A549 (cell line): ENCODE measurements at regions not wholly inside any gene's neighbourhood (a gene's known extent, or its start where the extent isn't known, plus 50 kb on each side); places are given as distances from the start of the nearest gene placed in this dataset.

Experiments used
- ATAC-seq, 2 experiments: fragments of 200-7000 bp in 1 of 2; fragments of >200 bp in 1 of 2; cut with Nextera tagmentation in 1 of 2; cut with Tn5 transposase in 1 of 2; 3 replicates each; pipeline versions ENCODE4 v1.8.0 to v1.9.1; 2018 to 2020; ENCODE audit warnings: mild to moderate bottlenecking in 1 of 2, moderate library complexity in 1 of 2
- CTCF ChIA-PET: fragments of 300-600 bp; sonication (Branson Sonifier 250); formaldehyde crosslinking; extraction: SDS; loops from one replicate; lab custom pipeline; 2021; ENCODE audit warnings: antibody characterized with exemption, inconsistent platforms; lab: Yijun Ruan, JAX
- POLR2A ChIA-PET: fragments of 350-600 bp; formaldehyde crosslinking; extraction: SDS; loops from one replicate; lab custom pipeline; 2021; ENCODE audit warnings: antibody characterized with exemption, inconsistent platforms; lab: Yijun Ruan, JAX
- DNase-seq, 2 experiments: peaks; one replicate each; pipeline versions ENCODE4 v3.0.0 to v3.0.0-alpha.2; 2011 to 2016; ENCODE audit warnings: low read depth in 1 of 2, low spot score in 1 of 2
- FAIRE-seq: peaks from 2 replicates; lab custom pipeline; 2011; peaks lifted over from hg19 to GRCh38; lab: Jason Lieb, UNC
- H3K27ac ChIP-seq, 2 experiments: fragments of >200 bp; sonication (Bioruptor Twin); formaldehyde crosslinking; 3 replicates each; pipeline ENCODE4 v1.5.1; 2016 to 2017
- H3K4me1 ChIP-seq: fragments of >200 bp; sonication (Bioruptor Twin); formaldehyde crosslinking; 3 replicates; pipeline ENCODE4 v1.6.1; 2016
- H3K4me2 ChIP-seq: fragments of >200 bp; sonication (Bioruptor Twin); formaldehyde crosslinking; 3 replicates; pipeline ENCODE4 v1.6.1; 2016
- H3K4me3 ChIP-seq: fragments of >200 bp; sonication (Bioruptor Twin); formaldehyde crosslinking; 3 replicates; pipeline ENCODE4 v1.5.1; 2016
- H3K9me3 ChIP-seq: fragments of >200 bp; sonication (Bioruptor Twin); formaldehyde crosslinking; 3 replicates; pipeline ENCODE4 v1.6.1; 2016
- BHLHE40 ChIP-seq: IDR thresholded peaks from 2 replicates; pipeline ENCODE4 v1.6.1; 2012; ENCODE audit warnings: low read depth, low read length, inconsistent platforms
- CEBPB ChIP-seq, 2 experiments: fragments of >200 bp in 1 of 2; sonication (Bioruptor Twin) in 1 of 2; formaldehyde crosslinking in 1 of 2; IDR thresholded peaks; 2 replicates each; pipeline ENCODE4 v1.6.1; 2012 to 2016
- CHD4 ChIP-seq: fragments of 200-600 bp; sonication (generic); IDR thresholded peaks from 2 replicates; pipeline ENCODE4 v1.6.1; 2016; ENCODE audit warnings: antibody characterized with exemption, mild to moderate bottlenecking, borderline replicate concordance
- EP300 ChIP-seq, 2 experiments: fragments of >200 bp; sonication (Bioruptor Twin); formaldehyde crosslinking; IDR thresholded peaks; 2 replicates in 1 of 2; 3 replicates in 1 of 2; pipeline ENCODE4 v1.6.1; 2016 to 2017
- FOXS1 ChIP-seq: fragments of 250-450 bp; sonication (Bioruptor Pico); IDR thresholded peaks from 2 replicates; pipeline ENCODE4 v1.5.0; 2020; ENCODE audit warnings: mild to moderate bottlenecking, moderate library complexity
- HEYL ChIP-seq: fragments of 250-450 bp; sonication (Bioruptor Pico); IDR thresholded peaks from 2 replicates; pipeline ENCODE4 v1.8.0; 2021; ENCODE audit warnings: mild to moderate bottlenecking, moderate library complexity
- JUN ChIP-seq, 2 experiments: fragments of >200 bp; sonication (Bioruptor Twin); formaldehyde crosslinking; IDR thresholded peaks; 2 replicates in 1 of 2; 3 replicates in 1 of 2; pipeline ENCODE4 v1.6.1; 2016 to 2017
- KDM1A ChIP-seq: fragments of 200-600 bp; sonication (generic); IDR thresholded peaks from 2 replicates; pipeline ENCODE4 v1.6.1; 2016; ENCODE audit warnings: low read depth, mild to moderate bottlenecking
- MAZ ChIP-seq: fragments of 150-350 bp; IDR thresholded peaks from 2 replicates; pipeline ENCODE4 v1.6.1; 2014; ENCODE audit warnings: antibody characterized with exemption, low read depth, low read length, borderline replicate concordance
- NR3C1 ChIP-seq: fragments of >200 bp; sonication (Bioruptor Twin); formaldehyde crosslinking; IDR thresholded peaks from 3 replicates; pipeline ENCODE4 v1.6.1; 2017
- POLR2AphosphoS2 ChIP-seq: conservative IDR thresholded peaks from 2 replicates; pipeline ENCODE4 v1.6.1; 2012; ENCODE audit warnings: low read length, improper control_type of control experiment, inconsistent platforms
- RAD21 ChIP-seq, 2 experiments: fragments of >200 bp in 1 of 2; sonication (Bioruptor Twin) in 1 of 2; formaldehyde crosslinking in 1 of 2; IDR thresholded peaks in 1 of 2; conservative IDR thresholded peaks in 1 of 2; 2 replicates in 1 of 2; 3 replicates in 1 of 2; pipeline ENCODE4 v1.6.1; 2012 to 2018; ENCODE audit warnings: inconsistent platforms in 1 of 2
- SMC3 ChIP-seq: fragments of >200 bp; sonication (Bioruptor Twin); formaldehyde crosslinking; IDR thresholded peaks from 3 replicates; pipeline ENCODE4 v1.6.1; 2018; ENCODE audit warnings: inconsistent platforms
- SREBF2 ChIP-seq: fragments of 450-650 bp; IDR thresholded peaks from 2 replicates; pipeline ENCODE4 v1.6.1; 2014; ENCODE audit warnings: mild to moderate bottlenecking, moderate library complexity
- TFCP2L1 ChIP-seq: fragments of 250-450 bp; sonication (Bioruptor Pico); IDR thresholded peaks from 2 replicates; pipeline ENCODE4 v1.5.0; 2021; ENCODE audit warnings: mild to moderate bottlenecking
- ZC3H11A ChIP-seq: fragments of 450-650 bp; IDR thresholded peaks from 2 replicates; pipeline ENCODE4 v1.6.1; 2014; ENCODE audit warnings: antibody characterized with exemption, mild to moderate bottlenecking
- WGBS: methylation state at CpG from one replicate; pipeline ENCODE4 v1.1.6; 2017; ENCODE audit errors: missing lambda C conversion rate; 5-methylcytosine and 5-hydroxymethylcytosine counted together
- TF ChIP-seq, protein P1 (sequence below): fragments of 250-450 bp; sonication (Bioruptor Pico); IDR thresholded peaks from 2 replicates; pipeline ENCODE4 v1.5.0; 2020; ENCODE audit warnings: low read depth, mild to moderate bottlenecking, moderate library complexity
- TF ChIP-seq, protein P2 (sequence below): fragments of 250-450 bp; sonication (Bioruptor Pico); IDR thresholded peaks from 2 replicates; pipeline ENCODE4 v1.5.0; 2021; ENCODE audit warnings: mild to moderate bottlenecking, moderate library complexity, borderline replicate concordance
- TF ChIP-seq, protein P3 (sequence below): IDR thresholded peaks from 2 replicates; pipeline ENCODE4 v1.6.1; 2012
- TF ChIP-seq, protein P4 (sequence below): fragments of >200 bp; sonication (Bioruptor Twin); formaldehyde crosslinking; IDR thresholded peaks from 3 replicates; pipeline ENCODE4 v1.5.1; 2016

DNA sequence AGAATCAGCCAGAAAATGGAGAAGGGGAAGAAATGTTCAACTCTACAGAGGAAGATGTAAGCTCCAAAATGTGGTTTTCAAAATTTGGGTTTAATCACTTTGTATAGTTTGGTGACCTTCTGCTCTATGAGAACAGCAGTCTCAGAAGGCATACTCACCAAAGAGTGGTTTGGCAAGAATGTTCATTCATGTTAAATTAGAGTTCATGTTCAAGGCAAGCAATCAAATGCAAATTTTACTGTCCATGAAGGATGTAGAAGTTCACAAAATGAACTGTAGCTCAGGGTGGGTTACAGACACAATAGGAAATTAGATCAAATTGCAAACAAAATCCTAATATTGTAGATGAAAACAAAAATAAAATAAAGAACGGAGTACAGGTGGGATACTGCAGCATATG, 606.7 kb upstream of the PCDH20 start:
- Histone ChIP-seq H3K4me1 (no peaks in the 10 kb centered on the region), H3K9me3 (no peaks in the 10 kb centered on the region), H3K4me3 (no peak overlapping the region), H3K27ac (no peak overlapping the region), H3K4me2 (no peak overlapping the region)
- no peak for FAIRE-seq
- no peak for ATAC-seq
- WGBS = 10% methylated on average over 1 of the region's 1 CpG
- POLR2A ChIA-PET = no interaction called here
- DNase-seq = no peak
- no peak for TF ChIP-seq BHLHE40
- no peak for TF ChIP-seq TFCP2L1 (CRISPR knock-in tag)
- TF ChIP-seq POLR2AphosphoS2 = no peak
- no peak for TF ChIP-seq CEBPB (IDR thresholded peaks at IDR 0.05)
- TF ChIP-seq, protein P1, sequence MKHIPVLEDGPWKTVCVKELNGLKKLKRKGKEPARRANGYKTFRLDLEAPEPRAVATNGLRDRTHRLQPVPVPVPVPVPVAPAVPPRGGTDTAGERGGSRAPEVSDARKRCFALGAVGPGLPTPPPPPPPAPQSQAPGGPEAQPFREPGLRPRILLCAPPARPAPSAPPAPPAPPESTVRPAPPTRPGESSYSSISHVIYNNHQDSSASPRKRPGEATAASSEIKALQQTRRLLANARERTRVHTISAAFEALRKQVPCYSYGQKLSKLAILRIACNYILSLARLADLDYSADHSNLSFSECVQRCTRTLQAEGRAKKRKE (CRISPR knock-in tag) = no peak
- TF ChIP-seq NR3C1 = no peak
- TF ChIP-seq KDM1A = no peak
- no peak for TF ChIP-seq HEYL (CRISPR knock-in tag)
- TF ChIP-seq, protein P2, sequence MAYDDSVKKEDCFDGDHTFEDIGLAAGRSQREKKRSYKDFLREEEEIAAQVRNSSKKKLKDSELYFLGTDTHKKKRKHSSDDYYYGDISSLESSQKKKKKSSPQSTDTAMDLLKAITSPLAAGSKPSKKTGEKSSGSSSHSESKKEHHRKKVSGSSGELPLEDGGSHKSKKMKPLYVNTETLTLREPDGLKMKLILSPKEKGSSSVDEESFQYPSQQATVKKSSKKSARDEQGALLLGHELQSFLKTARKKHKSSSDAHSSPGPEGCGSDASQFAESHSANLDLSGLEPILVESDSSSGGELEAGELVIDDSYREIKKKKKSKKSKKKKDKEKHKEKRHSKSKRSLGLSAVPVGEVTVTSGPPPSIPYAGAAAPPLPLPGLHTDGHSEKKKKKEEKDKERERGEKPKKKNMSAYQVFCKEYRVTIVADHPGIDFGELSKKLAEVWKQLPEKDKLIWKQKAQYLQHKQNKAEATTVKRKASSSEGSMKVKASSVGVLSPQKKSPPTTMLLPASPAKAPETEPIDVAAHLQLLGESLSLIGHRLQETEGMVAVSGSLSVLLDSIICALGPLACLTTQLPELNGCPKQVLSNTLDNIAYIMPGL (CRISPR knock-in tag) = no peak
- no peak for TF ChIP-seq FOXS1
- no peak for TF ChIP-seq ZC3H11A
- TF ChIP-seq RAD21 (conservative IDR thresholded peaks at IDR 0.05 in 1 of 2, IDR thresholded peaks at IDR 0.05 in 1 of 2) = no peak
- TF ChIP-seq, protein P3, sequence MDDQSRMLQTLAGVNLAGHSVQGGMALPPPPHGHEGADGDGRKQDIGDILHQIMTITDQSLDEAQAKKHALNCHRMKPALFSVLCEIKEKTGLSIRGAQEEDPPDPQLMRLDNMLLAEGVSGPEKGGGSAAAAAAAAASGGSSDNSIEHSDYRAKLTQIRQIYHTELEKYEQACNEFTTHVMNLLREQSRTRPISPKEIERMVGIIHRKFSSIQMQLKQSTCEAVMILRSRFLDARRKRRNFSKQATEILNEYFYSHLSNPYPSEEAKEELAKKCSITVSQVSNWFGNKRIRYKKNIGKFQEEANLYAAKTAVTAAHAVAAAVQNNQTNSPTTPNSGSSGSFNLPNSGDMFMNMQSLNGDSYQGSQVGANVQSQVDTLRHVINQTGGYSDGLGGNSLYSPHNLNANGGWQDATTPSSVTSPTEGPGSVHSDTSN = no peak
- CTCF ChIA-PET = no interaction called here

DNA sequence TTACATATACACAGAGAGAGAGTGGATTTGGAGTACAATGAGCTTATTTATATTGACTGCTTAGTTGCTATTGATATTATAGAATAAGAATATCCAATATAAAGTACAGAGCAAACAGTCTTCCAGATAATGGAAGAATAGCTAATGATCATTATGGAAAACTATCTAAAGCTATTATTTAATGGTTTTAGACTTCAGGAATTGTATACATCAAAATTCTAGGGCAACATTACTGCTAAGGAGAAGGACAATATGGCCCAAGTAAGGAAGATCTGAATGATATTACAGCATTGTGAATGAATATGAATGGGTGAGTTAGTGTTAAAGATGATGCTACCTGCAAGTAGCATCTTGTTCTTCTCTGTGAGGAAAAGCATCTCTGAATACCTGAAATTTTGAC, 604.2 kb upstream of the PCDH20 start:
- ATAC-seq (no peak), DNase-seq (no peak), FAIRE-seq (no peak)
- no peak overlapping the region for H3K4me2 ChIP-seq
- no peak overlapping the region for H3K4me3 ChIP-seq
- ChIA-PET CTCF (no interaction called here), POLR2A (no interaction called here)
- no peak for TF ChIP-seq EP300 (IDR thresholded peaks at IDR 0.05)
- no peak for TF ChIP-seq JUN (IDR thresholded peaks at IDR 0.05)
- no peak for TF ChIP-seq POLR2AphosphoS2
- TF ChIP-seq CHD4 = no peak
- TF ChIP-seq SREBF2 = no peak
- no peak for TF ChIP-seq MAZ
- H3K4me1 ChIP-seq = no peaks in the 10 kb centered on the region
- H3K9me3 ChIP-seq = no peaks in the 10 kb centered on the region
- no peak overlapping the region for H3K27ac ChIP-seq

DNA sequence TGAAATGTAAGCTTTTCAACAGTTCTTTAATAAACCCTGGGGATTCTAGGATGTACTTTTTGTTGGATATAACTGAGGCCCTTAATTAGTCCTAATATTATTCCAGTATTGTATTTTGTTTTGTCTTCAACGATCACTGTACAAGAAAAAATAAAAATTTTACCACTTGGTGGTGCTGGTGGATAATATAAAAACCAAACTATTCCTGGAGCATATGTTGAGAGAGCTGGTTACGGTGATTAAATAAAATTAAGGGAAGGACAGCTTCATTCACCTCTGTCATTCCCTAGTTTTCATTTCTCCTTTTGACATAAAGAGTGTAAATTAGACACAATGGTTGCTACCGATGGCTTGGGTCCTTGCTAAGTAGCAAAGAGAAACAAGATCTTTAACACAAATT, 598.6 kb upstream of the PCDH20 start:
- TF ChIP-seq, protein P4, sequence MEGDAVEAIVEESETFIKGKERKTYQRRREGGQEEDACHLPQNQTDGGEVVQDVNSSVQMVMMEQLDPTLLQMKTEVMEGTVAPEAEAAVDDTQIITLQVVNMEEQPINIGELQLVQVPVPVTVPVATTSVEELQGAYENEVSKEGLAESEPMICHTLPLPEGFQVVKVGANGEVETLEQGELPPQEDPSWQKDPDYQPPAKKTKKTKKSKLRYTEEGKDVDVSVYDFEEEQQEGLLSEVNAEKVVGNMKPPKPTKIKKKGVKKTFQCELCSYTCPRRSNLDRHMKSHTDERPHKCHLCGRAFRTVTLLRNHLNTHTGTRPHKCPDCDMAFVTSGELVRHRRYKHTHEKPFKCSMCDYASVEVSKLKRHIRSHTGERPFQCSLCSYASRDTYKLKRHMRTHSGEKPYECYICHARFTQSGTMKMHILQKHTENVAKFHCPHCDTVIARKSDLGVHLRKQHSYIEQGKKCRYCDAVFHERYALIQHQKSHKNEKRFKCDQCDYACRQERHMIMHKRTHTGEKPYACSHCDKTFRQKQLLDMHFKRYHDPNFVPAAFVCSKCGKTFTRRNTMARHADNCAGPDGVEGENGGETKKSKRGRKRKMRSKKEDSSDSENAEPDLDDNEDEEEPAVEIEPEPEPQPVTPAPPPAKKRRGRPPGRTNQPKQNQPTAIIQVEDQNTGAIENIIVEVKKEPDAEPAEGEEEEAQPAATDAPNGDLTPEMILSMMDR = peak; percentile 44
- TF ChIP-seq RAD21 (conservative IDR thresholded peaks at IDR 0.05 in 1 of 2, IDR thresholded peaks at IDR 0.05 in 1 of 2) (peak; percentile 43 to 59), SMC3 (peak; percentile 34; the same call in 1 of the 3 replicates)
- TF ChIP-seq, protein P2 (CRISPR knock-in tag) = no peak
- TF ChIP-seq, all 56 proteins: peak for 3
- Histone ChIP-seq H3K4me3 (peak overlapping the region; percentile 37), H3K4me2 (peak overlapping the region; percentile 72), H3K27ac (no peak overlapping the region), H3K4me1 (no peaks in the 10 kb centered on the region), H3K9me3 (no peaks in the 10 kb centered on the region)
- ChIA-PET CTCF (interaction anchor here (0.8 kb wide), 1 partner anchor 535 kb away, joined by 3 read pairs; no protein-coding TSS in a partner anchor), POLR2A (no interaction called here)
- DNase-seq = peak; percentile 6 to 17
- no peak for FAIRE-seq
- ATAC-seq = peak; percentile 60 to 83; a peak in 5 of 6 replicates
- 5% methylated on average over 3 of the region's 3 CpGs for WGBS
